NCI-H82 treated with DMSO at 0.1 percent for 48 hours (cell line): ENCODE measurements at regions not wholly inside any gene's neighbourhood (a gene's known extent, or its start where the extent isn't known, plus 50 kb on each side); places are given as distances from the start of the nearest gene placed in this dataset.

Experiments
- DNase-seq: peaks from one replicate; lab custom pipeline; 2025; ENCODE audit not compliant: unreplicated experiment; lab: John Stamatoyannopoulos, UW

- DNase-seq: no peak
Measured at GRCh38 chr3:76403556-76403955, 618.2 kb upstream of the ZNF717 start.

DNA sequence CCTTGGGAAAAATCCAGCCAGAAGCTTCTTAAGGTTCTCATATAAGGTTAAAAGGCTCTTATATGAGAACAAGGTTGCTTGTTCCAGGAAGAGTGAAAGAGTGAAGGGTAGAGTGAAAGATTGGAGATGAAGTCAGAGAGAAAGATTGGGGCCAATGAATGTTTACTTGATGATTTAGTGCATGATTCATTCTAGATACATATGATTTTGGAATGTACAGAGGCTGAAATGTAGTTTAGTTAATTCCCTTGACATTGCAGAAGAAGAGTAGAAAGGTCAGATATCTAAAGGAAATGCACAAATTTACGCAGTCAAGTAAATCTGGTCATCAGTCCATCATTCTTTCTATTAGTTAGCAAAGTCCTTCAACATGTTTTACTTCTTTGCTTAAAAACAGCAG lies 619.8 kb upstream of the ZNF717 start:
- DNase-seq: no peak

DNA sequence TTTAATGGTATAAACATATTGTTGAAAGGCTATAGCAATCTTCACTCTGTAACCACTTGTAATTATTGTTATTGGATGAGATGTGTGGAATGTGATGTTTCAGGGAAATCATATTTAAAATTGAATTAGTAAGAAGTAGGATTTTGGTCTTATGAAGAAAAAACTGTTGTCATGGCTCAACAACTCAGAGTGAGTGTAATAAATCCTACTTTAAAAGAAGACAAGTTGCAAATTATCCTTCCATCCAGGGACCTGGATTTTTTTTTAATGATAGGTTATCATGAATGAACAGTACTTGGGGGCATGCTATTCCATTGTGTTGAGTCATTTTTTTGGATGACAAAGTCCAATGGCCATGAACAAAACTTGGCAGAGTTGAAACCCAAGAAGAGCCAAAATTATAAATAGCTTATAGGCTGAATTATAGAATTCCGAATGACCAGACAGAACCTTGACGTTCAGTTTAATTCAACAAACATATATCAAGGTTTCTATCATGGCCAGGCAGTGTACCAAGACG lies 625.5 kb upstream of the ZNF717 start:
- DNase-seq: no peak

GRCh38 chr3:76415384-76415783 lies 624.5 kb upstream of the ROBO2 start:
- DNase-seq: no peak

- DNase-seq: peak; percentile 25
Measured at GRCh38 chr3:76429581-76430177, 610.2 kb upstream of the ROBO2 start.

GRCh38 chr3:76432396-76432795 lies 607.5 kb upstream of the ROBO2 start:
- no peak for DNase-seq

GRCh38 chr3:76436894-76437293 lies 603.0 kb upstream of the ROBO2 start:
- no peak for DNase-seq

DNA sequence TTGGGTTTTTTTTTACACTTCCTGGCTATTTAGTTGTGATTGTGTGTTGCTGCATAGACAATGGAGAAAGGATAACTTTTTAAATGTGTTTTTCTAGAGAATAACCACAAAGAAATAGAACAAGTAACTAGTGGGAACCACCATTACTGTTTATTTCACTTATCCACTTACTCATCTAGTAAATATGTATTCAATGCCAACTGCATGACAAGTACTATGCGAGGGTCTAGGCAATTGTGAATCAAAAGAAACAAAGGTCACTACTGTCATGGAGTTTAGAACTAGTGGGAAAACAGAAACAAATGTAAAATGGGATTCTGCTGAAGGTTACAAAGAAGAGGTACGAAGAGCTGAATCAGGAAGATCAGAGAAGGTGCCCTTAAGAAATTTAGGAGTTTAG lies 600.9 kb upstream of the ROBO2 start:
- no peak for DNase-seq

GRCh38 chr3:76442374-76442915 lies 597.5 kb upstream of the ROBO2 start:
- DNase-seq: no peak

DNA sequence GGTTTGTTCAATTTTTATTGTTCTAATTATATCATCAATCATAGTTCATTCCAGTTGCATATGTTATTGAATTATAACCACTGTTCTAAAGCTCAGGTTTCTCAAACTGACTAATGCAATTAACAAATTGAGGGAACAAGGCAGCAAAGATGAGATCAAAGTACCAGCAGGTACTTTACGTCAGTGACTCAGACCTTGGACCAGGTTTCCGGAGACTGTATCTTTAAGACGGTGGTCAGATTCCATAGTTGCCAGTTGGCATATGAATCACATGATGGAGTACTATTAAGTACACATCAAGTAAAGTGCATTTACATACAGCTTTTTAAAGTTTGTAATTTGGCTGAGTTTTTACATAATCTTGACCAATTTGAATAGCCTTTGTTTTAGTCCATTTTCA lies 583.6 kb upstream of the ROBO2 start:
- no peak for DNase-seq

- no peak for DNase-seq
Measured at GRCh38 chr3:76463501-76463900, 576.4 kb upstream of the ROBO2 start.

- DNase-seq: no peak
Measured at GRCh38 chr3:76470285-76470684, 569.6 kb upstream of the ROBO2 start.

DNA sequence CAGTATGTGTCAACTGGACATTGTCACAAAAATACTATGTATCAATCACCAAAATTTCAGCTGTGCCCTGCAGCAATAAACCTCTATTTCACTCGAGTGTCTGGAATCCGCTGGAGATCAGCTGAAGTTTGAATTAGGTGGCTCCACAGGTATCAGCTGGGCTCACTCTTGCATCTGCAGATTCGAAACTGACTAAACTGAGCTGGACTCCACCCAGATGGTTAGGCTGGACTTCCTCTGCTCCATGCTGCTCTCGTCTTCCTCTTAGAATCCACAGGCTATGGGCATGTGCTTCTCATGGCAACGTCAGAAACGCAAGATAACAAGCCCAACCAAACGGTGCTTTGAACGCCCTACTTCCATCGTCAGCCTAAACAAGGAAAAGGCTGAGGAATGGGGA lies 565.3 kb upstream of the ROBO2 start:
- DNase-seq: no peak

DNA sequence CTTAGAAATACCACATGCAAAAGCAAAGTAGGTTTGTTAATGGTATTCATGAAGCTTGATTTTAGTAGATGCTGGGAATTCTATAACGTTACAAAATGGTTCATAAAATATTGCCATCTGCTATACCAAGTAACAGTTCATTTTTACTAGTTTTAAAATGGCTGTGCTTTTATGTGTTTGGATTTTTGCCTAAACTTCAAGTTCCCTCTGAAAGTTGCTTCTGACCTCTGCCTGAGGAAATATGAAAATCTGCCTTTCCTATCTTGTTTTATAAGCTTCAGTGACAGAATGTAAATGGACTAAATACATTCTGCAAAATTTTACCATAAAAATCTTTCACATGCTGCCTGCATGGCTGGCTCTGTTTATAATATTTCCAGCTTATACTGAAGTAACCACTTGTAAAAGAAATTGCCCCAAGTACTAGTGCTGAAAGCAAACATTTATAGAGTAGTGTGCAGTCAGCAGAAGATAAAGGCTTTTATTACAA lies 560.7 kb upstream of the ROBO2 start:
- no peak for DNase-seq

DNA sequence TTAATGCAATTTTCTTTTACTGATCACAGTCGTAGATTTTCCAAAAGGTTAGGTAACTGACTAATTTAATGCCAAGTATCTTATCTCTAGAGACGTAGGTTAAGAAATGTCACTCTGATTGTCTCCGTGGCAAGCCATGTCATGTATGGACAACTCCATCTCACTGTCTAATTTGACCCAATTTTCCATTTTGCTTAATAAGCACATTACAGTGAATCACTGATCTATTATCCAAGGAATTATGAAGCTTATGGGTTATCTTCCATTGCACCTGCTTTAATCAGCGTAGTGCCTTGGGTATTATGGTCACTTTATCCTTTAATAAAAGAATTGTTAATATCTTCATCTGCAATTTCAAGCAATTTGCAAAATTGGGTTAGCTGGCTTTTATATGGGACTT lies 557.4 kb upstream of the ROBO2 start:
- no peak for DNase-seq

GRCh38 chr3:76487446-76487845 lies 552.5 kb upstream of the ROBO2 start:
- DNase-seq: no peak

DNA sequence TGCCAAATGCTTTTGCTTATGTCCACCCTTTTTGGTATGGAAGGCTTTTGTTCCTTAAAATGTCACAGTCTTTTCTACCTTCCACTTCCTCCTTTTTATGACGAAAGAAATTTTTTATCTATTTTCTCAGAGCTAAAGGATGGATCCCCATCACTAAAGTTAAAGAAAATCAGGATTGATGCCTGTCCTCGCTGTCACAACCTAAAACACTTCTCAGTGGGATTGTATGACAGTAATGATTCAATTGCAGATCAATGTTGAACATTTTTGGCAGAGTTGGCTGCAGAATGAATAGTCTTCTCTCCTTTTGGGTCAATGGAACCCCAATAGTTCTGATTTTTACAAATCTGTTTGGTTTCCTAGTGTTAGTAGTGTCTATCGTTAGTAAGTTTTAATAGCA lies 549.8 kb upstream of the ROBO2 start:
- DNase-seq: no peak

- DNase-seq: no peak
Measured at GRCh38 chr3:76495216-76495615, 544.7 kb upstream of the ROBO2 start.

GRCh38 chr3:76497636-76498035 lies 542.3 kb upstream of the ROBO2 start:
- no peak for DNase-seq

GRCh38 chr3:76500746-76501275 lies 539.1 kb upstream of the ROBO2 start:
- no peak for DNase-seq

- DNase-seq: no peak
Measured at GRCh38 chr3:76501315-76501714, 538.6 kb upstream of the ROBO2 start.

DNA sequence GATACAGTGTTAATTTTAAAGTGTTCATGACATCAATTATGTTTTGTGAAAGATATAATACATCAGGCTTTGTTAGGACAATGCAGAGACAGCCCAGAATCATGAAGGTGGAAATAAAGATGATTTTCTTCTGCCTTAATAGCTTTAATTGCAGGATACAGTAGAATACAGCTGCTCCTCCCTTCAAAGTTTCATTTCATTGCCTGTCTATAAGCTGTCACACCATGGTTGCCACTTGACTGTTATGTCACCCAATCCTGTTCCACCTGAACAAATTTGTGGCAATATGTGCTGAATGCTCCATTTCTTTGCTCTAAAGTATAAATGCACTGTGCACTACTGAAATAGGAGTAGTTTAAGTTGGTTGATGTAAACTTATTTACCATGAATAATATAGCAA lies 537.8 kb upstream of the ROBO2 start:
- DNase-seq: no peak
